ELR (cell line): ENCODE measurements at regions not wholly inside any gene's neighbourhood (a gene's known extent, or its start where the extent isn't known, plus 50 kb on each side); places are given as distances from the start of the nearest gene placed in this dataset.

Source experiments
- DNase-seq: peaks from one replicate; pipeline ENCODE4 v3.0.0-alpha.2; 2015; ENCODE audit warnings: low read depth

DNA sequence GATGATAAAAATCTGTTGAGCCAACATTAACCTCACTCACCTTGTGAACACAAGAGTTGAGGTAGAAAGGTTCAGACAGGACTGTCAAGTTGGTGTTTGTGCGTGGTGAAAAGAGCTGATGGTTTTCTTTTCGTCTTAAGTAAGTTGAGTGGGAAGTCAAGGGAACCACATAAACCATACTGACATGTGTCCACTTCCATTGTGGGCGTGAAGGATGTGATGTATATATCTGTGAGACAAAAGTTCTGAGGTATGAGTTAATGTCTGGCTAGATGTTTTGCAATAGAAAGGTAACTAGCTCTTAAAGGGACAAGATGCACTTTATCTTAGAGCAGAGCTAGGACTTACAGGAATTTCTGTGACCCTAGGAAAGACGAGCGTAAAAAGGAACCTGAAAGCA lies 1272.1 kb upstream of the ADGRB3 start:
- no peak for DNase-seq

DNA sequence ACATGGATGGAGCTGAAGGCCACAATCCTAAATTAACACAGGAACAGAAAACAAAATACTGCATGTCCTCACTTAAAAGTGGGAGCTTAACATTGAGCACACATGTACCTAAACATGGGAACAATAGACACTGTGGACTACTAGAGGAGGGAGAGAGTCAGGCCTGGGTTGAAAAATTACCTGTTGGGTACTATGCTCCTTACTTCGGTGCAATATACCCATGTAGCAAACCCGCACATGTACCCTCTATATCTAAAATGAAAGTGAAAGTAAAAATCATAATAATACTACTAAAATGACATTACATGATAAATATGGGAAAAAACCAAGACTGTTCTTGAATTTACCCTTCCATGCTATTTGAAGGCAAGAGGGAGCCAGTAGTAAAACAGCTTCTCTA lies 1273.8 kb upstream of the ADGRB3 start:
- no peak for DNase-seq

GRCh38 chr6:67358241-67358640 lies 1276.8 kb upstream of the ADGRB3 start:
- no peak for DNase-seq

GRCh38 chr6:67353861-67354260 lies 1281.2 kb upstream of the ADGRB3 start:
- no peak for DNase-seq

GRCh38 chr6:67352717-67353116 lies 1282.4 kb upstream of the ADGRB3 start:
- no peak for DNase-seq

- DNase-seq: no peak
These were observed 1284.4 kb upstream of the ADGRB3 start for GRCh38 chr6:67350729-67351128.

DNA sequence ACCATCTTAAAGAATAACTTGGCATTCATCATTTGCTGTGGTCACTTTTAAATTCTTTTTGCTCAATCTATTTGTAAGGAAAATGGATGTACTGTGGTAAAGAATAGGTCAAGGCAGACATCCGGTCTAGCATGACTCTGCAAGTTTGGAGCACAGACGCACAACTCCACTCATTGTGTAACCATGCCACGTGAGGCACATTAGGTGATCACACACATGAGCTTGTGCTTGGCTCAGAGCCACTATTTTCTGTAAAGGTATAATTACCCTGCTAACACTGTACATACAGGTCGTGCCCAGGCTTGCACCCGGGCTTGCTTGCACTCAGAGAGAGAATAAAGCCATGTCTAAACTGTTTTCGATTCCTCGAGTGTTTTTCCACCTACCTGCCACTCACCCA lies 1289.1 kb upstream of the ADGRB3 start:
- DNase-seq: no peak

GRCh38 chr6:67336014-67336413 lies 1299.1 kb upstream of the ADGRB3 start:
- no peak for DNase-seq

GRCh38 chr6:67331304-67331703 lies 1303.8 kb upstream of the ADGRB3 start:
- no peak for DNase-seq

DNA sequence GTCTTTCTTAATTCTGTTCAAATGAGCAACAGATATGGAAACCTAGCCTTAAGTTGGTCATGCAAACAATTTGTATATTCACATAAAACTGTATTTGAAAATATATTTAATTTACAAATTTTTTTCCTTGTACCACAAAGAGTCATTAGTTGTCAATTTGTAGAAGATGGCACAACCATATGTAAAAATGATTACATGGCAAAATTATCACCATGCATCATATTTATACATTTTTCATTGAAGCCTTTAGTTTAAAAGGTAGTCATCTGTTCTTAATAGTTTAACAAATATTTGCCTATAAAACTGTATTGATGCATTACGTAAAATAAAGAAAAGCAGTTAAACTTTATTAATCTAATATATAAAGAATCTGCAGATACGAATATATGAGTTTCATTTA lies 1306.8 kb upstream of the ADGRB3 start:
- DNase-seq: no peak

DNA sequence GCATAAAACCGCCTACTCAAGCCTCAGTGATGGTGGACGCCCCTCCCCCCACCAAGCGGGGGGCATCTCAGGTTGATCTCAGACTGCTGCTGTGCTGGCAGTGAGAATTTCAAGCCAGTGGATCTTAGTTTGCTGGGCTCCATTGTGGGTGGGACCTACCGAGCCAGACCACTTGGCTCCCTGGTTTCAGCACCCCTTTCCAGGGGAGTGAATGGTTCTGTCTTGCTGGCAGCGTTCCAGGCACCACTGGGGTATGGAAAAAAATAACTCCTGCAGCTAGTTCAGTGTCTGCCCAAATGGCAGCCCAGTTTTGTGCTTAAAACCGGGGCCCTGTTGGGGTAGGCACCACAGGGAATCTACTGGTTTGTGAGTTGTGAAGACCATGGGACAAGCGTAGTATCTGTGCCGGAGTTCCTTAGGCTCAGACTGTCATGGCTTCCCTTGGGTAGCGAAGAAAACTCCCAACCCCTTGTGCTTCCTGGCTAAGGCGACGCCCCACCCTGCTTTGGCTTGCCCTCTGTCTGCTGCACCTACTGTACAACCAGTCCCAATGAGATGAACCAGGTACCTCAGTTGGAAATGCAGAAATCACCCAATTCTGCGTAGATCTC lies 1334.5 kb upstream of the ADGRB3 start:
- no peak for DNase-seq

DNA sequence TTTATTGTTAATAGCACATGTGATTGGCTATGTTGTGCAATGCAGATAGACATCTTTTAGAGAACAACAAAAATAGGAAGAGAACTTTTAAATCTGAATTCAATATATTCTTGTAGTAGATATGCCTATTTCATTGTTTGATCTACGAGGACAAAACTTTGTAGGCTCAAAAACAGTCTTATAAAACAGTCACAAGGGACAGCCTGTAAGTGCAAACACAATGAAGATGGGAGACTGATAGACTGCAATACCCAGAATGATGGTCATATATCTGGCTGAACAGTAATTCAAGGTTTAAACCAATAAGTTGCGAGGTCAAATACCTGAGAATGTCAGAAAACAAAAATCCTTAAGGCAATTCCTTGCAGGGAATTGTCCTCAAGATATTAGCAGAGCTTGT lies 1342.9 kb upstream of the ADGRB3 start:
- no peak for DNase-seq

DNA sequence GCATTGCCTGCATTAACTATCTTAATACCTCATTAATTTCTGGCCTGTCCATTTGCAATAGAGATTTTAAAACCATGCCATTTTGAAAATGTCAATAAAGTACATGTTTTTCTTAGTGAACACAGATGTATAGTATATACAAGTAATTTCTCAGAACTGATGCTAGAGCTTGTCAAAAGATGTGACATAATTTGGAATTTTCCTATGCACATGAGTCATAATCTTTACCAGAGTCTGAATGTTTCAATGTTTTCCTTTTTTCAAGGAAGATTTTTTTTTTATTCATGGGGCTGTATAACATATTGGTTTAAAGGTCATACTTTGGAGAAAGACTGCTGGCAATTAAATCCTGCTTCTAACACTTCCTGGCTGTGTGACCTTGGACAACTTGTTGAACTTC lies 1347.5 kb upstream of the ADGRB3 start:
- DNase-seq: no peak

GRCh38 chr6:67285770-67286495 lies 1349.1 kb upstream of the ADGRB3 start:
- DNase-seq: no peak

- DNase-seq: no peak
These were observed 1357.8 kb upstream of the ADGRB3 start for GRCh38 chr6:67277312-67277711.

GRCh38 chr6:67265996-67266921 lies 1368.8 kb upstream of the ADGRB3 start:
- DNase-seq: no peak

GRCh38 chr6:67252663-67253062 lies 1382.4 kb upstream of the ADGRB3 start:
- DNase-seq: no peak

DNA sequence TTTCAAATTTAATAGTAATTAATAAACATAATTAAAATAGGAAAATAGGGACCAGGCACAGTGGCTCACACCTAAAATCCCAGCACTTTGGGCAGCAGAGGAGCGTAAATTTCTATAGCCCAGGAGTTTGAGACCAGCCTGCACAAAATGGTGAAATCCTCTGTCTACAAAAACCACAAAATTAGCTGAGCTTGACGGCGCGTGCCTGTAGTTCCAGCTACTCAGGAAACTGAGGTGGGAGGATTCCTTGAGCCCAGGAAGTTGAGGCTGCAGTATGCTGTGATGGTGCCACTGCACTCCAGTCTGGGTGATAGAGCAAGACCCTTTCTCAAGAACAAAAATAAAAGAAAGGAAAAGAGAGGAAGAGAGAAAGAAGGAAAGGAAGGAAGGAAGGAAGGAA lies 1387.0 kb upstream of the ADGRB3 start:
- no peak for DNase-seq

DNA sequence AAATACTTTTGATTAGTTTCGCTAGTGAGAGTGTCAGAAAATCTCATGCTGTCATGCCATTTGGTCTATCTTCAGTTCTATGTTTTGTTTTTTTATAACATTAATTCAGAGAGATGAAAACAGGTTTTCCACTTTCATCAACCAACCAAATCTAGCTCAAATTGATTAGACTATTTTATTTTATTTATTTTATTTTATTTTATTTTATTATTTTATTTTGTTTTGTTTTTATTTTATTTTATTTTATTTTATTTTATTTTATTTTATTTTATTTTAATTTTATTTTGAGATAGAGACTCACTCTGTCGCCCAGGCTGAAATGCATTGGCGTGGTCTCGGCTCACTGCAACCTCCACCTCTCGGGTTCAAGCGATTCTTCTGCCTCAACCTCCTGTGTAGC lies 1391.0 kb upstream of the ADGRB3 start:
- no peak for DNase-seq

- DNase-seq: no peak
These were observed 1397.8 kb upstream of the ADGRB3 start for GRCh38 chr6:67237277-67237676.

DNA sequence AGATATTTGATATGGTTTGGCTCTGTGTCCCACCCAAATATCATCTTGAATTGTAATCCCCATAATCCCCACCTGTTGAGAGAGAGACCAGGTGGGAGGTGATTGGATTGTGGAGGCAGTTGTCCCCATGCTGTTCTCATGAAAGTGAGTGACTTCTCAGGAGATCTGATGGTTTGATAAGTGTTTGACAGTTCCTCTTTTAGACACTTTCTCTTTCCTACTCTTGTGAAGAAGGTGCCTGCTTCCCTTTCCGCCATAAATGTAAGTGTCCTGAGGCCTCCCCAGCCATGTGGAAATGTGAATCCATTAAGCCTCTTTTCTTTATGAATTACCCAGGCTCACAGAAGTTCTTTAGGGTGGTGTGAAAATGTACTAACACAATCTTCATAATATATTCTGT lies 1404.0 kb upstream of the ADGRB3 start:
- no peak for DNase-seq

DNA sequence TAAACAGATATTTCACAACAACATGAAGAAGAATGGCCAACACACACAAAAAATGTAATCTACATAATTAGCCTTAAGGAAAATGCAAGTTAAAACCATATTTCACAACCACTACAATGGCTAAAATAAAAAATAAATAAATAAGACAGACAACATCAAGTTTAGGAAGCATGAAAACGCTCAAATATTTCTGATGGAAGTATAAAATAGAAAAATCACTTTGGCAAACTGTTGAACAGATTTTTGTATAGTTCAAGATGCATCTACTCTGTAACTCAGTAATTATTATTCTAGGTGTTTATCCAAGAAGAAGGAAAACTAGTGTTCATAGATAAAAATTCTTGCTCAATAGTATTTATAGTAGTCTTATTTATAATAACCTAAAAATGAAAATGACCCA lies 1410.1 kb upstream of the ADGRB3 start:
- no peak for DNase-seq

DNA sequence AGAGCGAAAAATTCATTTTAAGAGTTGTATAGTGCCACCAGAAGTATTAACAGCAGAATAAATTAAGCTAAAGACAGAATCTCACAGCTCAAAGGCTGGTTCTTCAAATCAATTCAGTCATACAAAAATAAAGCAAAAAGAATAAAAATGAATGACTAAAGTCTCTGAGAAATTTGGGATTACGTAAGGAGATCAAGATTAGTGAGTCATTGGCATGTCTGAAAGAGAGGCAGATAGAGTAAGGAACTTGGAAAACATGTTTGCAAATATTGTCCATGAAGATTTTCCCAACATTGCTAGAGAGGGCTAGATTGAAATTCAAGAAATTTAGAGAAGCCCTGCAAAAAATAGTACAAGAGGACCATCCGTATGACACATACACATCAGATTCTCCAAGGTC lies 1413.9 kb upstream of the ADGRB3 start:
- DNase-seq: no peak
